ENCODE measurements at regions not wholly inside any gene's neighbourhood (a gene's known extent, or its start where the extent isn't known, plus 50 kb on each side); places are given as distances from the start of the nearest gene placed in this dataset.
"Not testable (repeated sequence)": the region's sequence is repeated elsewhere in the genome, so short reads cannot be mapped to it uniquely, and the experiment has no call there.

GRCh38 chr10:47711428-47711827 is 52.0 kb downstream of the SYT15B start:
- not testable (repeated sequence) for H3K4me3 ChIP-seq (ENCODE audit: low read depth, low read length)

DNA sequence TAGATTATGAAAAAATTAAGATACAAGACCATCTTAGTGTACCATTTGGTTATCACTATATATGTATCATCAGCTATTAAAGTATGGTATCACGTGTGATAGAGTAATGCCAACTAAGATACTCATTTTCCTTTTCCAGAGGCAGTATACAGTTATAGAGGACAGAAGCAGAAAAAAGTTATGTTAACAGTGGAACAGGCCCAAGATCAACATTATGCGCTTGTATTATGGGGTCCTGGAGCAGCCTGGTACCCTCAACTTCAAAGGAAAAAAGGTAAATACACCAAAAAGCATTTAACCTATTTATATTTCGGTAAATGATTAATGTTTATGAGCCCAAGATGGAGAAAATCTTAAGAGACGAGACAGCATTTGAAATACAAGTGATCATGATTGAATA is 52.9 kb downstream of the SYT15B start:
- not testable (repeated sequence) for H3K4me3 ChIP-seq (ENCODE audit: low read depth, low read length)

- peak overlapping the region; percentile 42 for H3K4me3 ChIP-seq (ENCODE audit: low read depth, low read length)
These were observed 57.5 kb downstream of the SYT15B start for GRCh38 chr10:47705698-47706414.

GRCh38 chr10:47701285-47701684 is 62.1 kb downstream of the SYT15B start:
- not testable (repeated sequence) for H3K4me3 ChIP-seq (ENCODE audit: low read depth, low read length)

- not testable (repeated sequence) for H3K4me3 ChIP-seq (ENCODE audit: low read depth, low read length)
These were observed 63.5 kb downstream of the SYT15B start for GRCh38 chr10:47699854-47700253.

GRCh38 chr10:47696170-47696569 is 67.2 kb downstream of the SYT15B start:
- H3K4me3 ChIP-seq (ENCODE audit: low read depth, low read length), result not testable (repeated sequence)

DNA sequence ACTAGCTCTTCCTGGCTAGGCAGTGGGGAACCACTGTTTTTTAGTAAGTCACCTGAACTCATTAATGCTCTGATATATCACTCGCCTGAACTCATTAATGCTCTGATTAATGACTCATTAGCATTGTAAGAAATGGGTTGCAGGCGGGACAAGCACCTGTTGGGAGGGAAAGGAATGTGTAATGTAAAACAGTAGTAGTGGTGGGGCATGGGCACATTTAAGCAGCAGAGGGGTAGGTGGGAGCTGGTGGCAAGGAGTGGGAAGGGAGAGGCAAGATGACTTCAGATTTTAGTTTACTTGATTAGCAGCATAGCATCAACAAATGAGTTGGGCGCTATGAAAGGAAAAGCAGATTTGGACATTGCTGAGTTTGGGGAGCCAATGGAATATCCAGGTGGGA is 68.2 kb downstream of the SYT15B start:
- not testable (repeated sequence) for H3K4me3 ChIP-seq (ENCODE audit: low read depth, low read length)

- not testable (repeated sequence) for H3K4me3 ChIP-seq (ENCODE audit: low read depth, low read length)
These were observed 73.1 kb downstream of the SYT15B start for GRCh38 chr10:47690304-47690703.

DNA sequence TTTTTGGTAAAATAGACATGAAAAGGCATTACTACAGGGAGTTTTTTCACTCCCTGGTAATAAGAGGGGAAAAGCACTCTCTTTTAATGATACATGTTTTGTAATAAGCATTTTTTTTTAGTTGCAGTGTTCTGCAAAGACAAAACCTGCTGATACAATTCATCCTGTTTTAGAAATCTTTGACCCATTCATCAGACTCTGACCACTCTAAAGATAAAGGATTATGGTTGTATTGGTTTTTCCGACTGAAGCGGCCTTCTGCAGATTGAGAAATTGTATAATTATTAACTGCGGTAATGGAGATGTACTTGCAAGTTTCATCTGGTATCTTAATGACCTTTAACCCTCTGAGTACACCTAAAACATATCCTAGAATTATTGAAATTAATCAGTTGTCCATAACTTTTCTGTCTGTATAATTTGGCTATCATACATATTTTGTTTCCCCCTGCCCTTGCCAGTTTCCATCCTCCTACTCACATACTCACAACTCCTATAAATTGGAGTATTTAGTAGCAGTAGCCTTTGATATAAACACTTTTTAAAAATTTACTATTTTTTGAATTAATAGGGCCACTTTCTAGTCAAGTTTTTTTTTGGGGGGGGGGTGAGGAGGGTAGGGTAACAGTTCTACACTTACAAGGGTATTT is 79.4 kb downstream of the SYT15B start:
- not testable (repeated sequence) for H3K4me3 ChIP-seq (ENCODE audit: low read depth, low read length)

- H3K4me3 ChIP-seq (ENCODE audit: low read depth, low read length), result not testable (repeated sequence)
These were observed 81.8 kb downstream of the SYT15B start for GRCh38 chr10:47681638-47681990.

- H3K4me3 ChIP-seq (ENCODE audit: low read depth, low read length), result not testable (repeated sequence)
These were observed 82.3 kb downstream of the SYT15B start for GRCh38 chr10:47680848-47681637.

- not testable (repeated sequence) for H3K4me3 ChIP-seq (ENCODE audit: low read depth, low read length)
These were observed 87.3 kb downstream of the SYT15B start for GRCh38 chr10:47676102-47676501.

GRCh38 chr10:47675577-47675976 is 87.8 kb downstream of the SYT15B start:
- not testable (repeated sequence) for H3K4me3 ChIP-seq (ENCODE audit: low read depth, low read length)

GRCh38 chr10:47673128-47673527 is 90.3 kb downstream of the SYT15B start:
- not testable (repeated sequence) for H3K4me3 ChIP-seq (ENCODE audit: low read depth, low read length)

DNA sequence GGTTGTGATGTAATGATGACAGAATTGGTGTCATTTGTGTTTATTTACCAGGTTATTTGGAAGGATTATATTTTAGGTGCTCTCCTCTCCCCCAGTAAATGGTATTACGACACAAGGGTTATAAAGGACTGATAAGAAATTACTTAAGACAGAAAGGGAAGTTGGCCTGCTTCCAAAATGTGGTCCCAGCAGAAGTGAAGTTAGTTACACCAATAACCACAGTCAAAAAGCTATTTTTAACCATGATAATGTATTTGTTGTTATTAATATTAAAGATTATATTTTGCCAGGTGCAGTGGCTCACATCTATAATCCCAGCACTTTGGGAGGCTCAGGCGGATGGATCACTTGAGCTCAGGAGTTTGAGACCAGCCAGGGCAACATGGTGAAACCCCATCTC is 92.5 kb downstream of the SYT15B start:
- not testable (repeated sequence) for H3K4me3 ChIP-seq (ENCODE audit: low read depth, low read length)

GRCh38 chr10:47661955-47662577 is 101.3 kb downstream of the SYT15B start:
- not testable (repeated sequence) for H3K4me3 ChIP-seq (ENCODE audit: low read depth, low read length)

- not testable (repeated sequence) for H3K4me3 ChIP-seq (ENCODE audit: low read depth, low read length)
These were observed 106.7 kb downstream of the SYT15B start for GRCh38 chr10:47656732-47657131.

DNA sequence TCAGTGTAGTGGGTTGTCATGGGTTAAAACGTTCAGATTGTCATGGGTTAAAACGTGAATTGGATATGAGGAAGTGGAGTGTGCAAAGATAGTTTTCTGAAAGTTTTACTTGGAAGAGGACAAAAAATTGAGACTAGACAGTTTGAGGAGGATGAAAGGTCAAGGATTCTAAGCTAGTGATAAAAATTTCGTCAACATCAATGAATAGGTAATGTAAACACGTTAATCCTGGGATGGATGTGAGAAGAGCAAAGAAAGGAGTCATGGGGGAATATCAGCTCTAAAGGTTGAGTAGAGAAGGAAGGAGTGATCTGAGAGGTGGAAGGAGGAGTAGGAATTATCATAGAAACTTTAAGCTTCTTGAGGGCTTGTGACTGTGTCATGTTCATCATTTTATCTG is 109.2 kb downstream of the SYT15B start:
- H3K4me3 ChIP-seq (ENCODE audit: low read depth, low read length), result not testable (repeated sequence)

GRCh38 chr10:47648594-47648993 is 114.8 kb downstream of the SYT15B start:
- H3K4me3 ChIP-seq (ENCODE audit: low read depth, low read length), result not testable (repeated sequence)

DNA sequence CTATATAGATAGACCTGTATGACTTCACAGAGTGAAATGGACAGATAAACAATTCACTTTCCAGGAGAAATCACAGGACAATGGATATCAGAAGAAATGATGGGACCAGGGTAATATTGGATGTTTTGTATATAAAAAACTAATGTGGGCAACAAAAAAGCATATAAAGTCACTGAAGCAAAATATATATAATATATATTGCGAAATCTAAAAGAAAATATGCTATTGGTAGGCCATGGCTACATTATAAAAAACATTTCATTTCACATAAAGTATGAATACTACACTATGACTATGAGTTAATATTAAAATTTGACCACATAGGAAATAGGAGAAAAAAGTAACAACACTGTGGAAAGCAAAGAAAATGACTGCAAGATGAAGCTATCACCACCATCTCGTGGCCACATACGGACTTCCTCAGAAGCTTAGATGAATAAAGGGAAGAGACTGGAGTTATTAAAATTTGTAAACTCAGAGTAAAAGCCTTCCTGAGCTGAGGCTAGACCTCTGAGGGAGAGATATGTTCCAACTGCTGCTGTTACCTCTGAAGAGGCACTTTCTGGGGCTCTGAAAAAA is 115.8 kb downstream of the SYT15B start:
- not testable (repeated sequence) for H3K4me3 ChIP-seq (ENCODE audit: low read depth, low read length)

- not testable (repeated sequence) for H3K4me3 ChIP-seq (ENCODE audit: low read depth, low read length)
These were observed 116.6 kb downstream of the SYT15B start for GRCh38 chr10:47646686-47647273.
